ENCODE measurements at regions not wholly inside any gene's neighbourhood (a gene's known extent, or its start where the extent isn't known, plus 50 kb on each side); places are given as distances from the start of the nearest gene placed in this dataset.

DNA sequence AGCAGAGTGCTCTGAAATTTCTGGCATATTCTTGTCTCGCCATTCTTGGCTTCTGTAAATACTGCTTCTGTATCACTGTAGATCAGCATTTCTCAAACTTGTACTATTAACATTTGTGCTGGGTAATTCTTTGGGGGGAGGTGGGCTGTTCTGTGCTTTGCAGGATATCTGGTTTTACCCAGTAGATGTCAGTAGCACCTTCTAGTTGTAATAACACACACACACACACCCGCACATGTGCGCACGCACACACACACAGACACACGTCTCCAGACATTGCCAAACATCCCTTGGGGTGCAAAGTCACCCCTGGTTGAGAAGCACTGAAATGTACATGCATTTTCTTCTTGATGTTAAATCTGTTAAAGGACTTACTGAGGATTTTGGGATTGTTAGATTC, 304.1 kb downstream of the MAT2B start (continued):
- TF ChIP-seq ZSCAN18 (CRISPR knock-in tag; IDR thresholded peaks at IDR 0.05) (no peak), ZNF138 (CRISPR knock-in tag; conservative IDR thresholded peaks at IDR 0.05) (no peak), TEAD4 (CRISPR knock-in tag; IDR thresholded peaks at IDR 0.05) (no peak), ESRRA (CRISPR knock-in tag; IDR thresholded peaks at IDR 0.05; ENCODE audit: borderline replicate concordance) (no peak), E2F4 (CRISPR knock-in tag; IDR thresholded peaks at IDR 0.05; ENCODE audit: borderline replicate concordance, low read depth) (no peak)
- TF ChIP-seq, protein P1, sequence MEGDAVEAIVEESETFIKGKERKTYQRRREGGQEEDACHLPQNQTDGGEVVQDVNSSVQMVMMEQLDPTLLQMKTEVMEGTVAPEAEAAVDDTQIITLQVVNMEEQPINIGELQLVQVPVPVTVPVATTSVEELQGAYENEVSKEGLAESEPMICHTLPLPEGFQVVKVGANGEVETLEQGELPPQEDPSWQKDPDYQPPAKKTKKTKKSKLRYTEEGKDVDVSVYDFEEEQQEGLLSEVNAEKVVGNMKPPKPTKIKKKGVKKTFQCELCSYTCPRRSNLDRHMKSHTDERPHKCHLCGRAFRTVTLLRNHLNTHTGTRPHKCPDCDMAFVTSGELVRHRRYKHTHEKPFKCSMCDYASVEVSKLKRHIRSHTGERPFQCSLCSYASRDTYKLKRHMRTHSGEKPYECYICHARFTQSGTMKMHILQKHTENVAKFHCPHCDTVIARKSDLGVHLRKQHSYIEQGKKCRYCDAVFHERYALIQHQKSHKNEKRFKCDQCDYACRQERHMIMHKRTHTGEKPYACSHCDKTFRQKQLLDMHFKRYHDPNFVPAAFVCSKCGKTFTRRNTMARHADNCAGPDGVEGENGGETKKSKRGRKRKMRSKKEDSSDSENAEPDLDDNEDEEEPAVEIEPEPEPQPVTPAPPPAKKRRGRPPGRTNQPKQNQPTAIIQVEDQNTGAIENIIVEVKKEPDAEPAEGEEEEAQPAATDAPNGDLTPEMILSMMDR (IDR thresholded peaks at IDR 0.05), result no peak
- TF ChIP-seq, protein P2, sequence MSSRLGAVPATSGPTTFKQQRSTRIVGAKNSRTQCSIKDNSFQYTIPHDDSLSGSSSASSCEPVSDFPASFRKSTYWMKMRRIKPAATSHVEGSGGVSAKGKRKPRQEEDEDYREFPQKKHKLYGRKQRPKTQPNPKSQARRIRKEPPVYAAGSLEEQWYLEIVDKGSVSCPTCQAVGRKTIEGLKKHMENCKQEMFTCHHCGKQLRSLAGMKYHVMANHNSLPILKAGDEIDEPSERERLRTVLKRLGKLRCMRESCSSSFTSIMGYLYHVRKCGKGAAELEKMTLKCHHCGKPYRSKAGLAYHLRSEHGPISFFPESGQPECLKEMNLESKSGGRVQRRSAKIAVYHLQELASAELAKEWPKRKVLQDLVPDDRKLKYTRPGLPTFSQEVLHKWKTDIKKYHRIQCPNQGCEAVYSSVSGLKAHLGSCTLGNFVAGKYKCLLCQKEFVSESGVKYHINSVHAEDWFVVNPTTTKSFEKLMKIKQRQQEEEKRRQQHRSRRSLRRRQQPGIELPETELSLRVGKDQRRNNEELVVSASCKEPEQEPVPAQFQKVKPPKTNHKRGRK (CRISPR knock-in tag; IDR thresholded peaks at IDR 0.05; ENCODE audit: borderline replicate concordance), result no peak

GRCh38 chr5:163813900-163814299, 308.5 kb downstream of the MAT2B start:
- no peaks in the 10 kb centered on the region for H3K36me3 Mint-ChIP-seq
- H3K27ac Mint-ChIP-seq, result no peak overlapping the region
- ChIA-PET POLR2A (no interaction called here), CTCF (no interaction called here)
- no peaks in the 10 kb centered on the region for H3K9me3 Mint-ChIP-seq
- ATAC-seq, result no peak
- no peak for TF ChIP-seq ZSCAN18 (CRISPR knock-in tag; IDR thresholded peaks at IDR 0.05)
- peaks cover 3% of the 10 kb centered on the region for H3K4me1 Mint-ChIP-seq
- no peaks in the 10 kb centered on the region for H3K27me3 Mint-ChIP-seq (ENCODE audit: low read depth)
- H3K4me3 Mint-ChIP-seq, result no peak overlapping the region
- no peak for DNase-seq (ENCODE audit: low spot score)

- ChIA-PET CTCF (no interaction called here), POLR2A (no interaction called here)
- H3K4me1 Mint-ChIP-seq, result peaks cover 3% of the 10 kb centered on the region
- H3K4me3 Mint-ChIP-seq, result no peak overlapping the region
- H3K9me3 Mint-ChIP-seq, result no peaks in the 10 kb centered on the region
- H3K36me3 Mint-ChIP-seq, result no peaks in the 10 kb centered on the region
- TF ChIP-seq FOXP1 (CRISPR knock-in tag; IDR thresholded peaks at IDR 0.05; ENCODE audit: borderline replicate concordance) (no peak), ETV6 (CRISPR knock-in tag; IDR thresholded peaks at IDR 0.05) (no peak), ARID4B (CRISPR knock-in tag; IDR thresholded peaks at IDR 0.05; ENCODE audit: borderline replicate concordance) (no peak), GABPB1 (CRISPR knock-in tag; IDR thresholded peaks at IDR 0.05) (no peak), FOXP4 (CRISPR knock-in tag; IDR thresholded peaks at IDR 0.05) (no peak), E2F1 (CRISPR knock-in tag; IDR thresholded peaks at IDR 0.05) (no peak)
- no peak for ATAC-seq
- H3K27me3 Mint-ChIP-seq (ENCODE audit: low read depth), result no peaks in the 10 kb centered on the region
- H3K27ac Mint-ChIP-seq, result no peak overlapping the region
- no peak for DNase-seq (ENCODE audit: low spot score)
Observed at GRCh38 chr5:163815240-163815791, 309.9 kb downstream of the MAT2B start.
